Heart left ventricle (tissue), 16 donors: ENCODE measurements at regions not wholly inside any gene's neighbourhood (a gene's known extent, or its start where the extent isn't known, plus 50 kb on each side); places are given as distances from the start of the nearest gene placed in this dataset.

Experiments used
- ATAC-seq, 4 donors: fragments of 200-7000 bp; cut with Tn5 transposase; one replicate each; pipeline ENCODE4 v1.9.1; 2020 to 2022; ENCODE audit warnings: moderate library complexity in 4 of 4, mild to moderate bottlenecking in 3 of 4, moderate number of reproducible peaks in 1 of 4
- DNase-seq, 5 donors: peaks; one replicate each; pipeline ENCODE4 v3.0.0-alpha.2; 2020
- H3K27ac ChIP-seq, 12 donors: fragments of 200-600 bp; sonication (generic) in 4 of 12; one replicate each; pipeline versions ENCODE4 v1.5.0 to v1.8.0; 2016 to 2022; ENCODE audit warnings: mild to moderate bottlenecking in 2 of 12
- H3K27me3 ChIP-seq, 9 donors: fragments of 200-600 bp; sonication (generic) in 2 of 9; one replicate each; pipeline versions ENCODE4 v1.5.1 to v1.8.0; 2016 to 2022; ENCODE audit warnings: mild to moderate bottlenecking in 3 of 9
- H3K36me3 ChIP-seq, 9 donors: fragments of 200-600 bp; sonication (generic) in 2 of 9; one replicate each; pipeline versions ENCODE4 v1.5.0 to v1.8.0; 2018 to 2022; ENCODE audit warnings: mild to moderate bottlenecking in 2 of 9
- H3K4me1 ChIP-seq, 12 donors: fragments of 200-600 bp; sonication (generic) in 4 of 12; one replicate each; pipeline versions ENCODE4 v1.5.0 to v1.8.0; 2016 to 2022; ENCODE audit warnings: mild to moderate bottlenecking in 3 of 12
- H3K4me3 ChIP-seq, 12 donors: fragments of 200-600 bp; sonication (generic) in 4 of 12; one replicate each; pipeline versions ENCODE4 v1.5.0 to v1.8.0; 2017 to 2022; ENCODE audit warnings: mild to moderate bottlenecking in 9 of 12, moderate library complexity in 4 of 12
- H3K9me3 ChIP-seq, 12 donors: fragments of 200-600 bp; sonication (generic) in 4 of 12; one replicate each; pipeline versions ENCODE4 v1.5.0 to v1.8.0; 2016 to 2022; ENCODE audit warnings: mild to moderate bottlenecking in 1 of 12
- POLR2A ChIP-seq, 2 donors: fragments of 450-650 bp; IDR thresholded peaks; one replicate each; pipeline ENCODE4 v1.6.1; 2017; ENCODE audit warnings: antibody characterized with exemption in 2 of 2, mild to moderate bottlenecking in 2 of 2, moderate library complexity in 2 of 2
- WGBS, 4 donors: extraction: QIAGEN DNeasy Blood & Tissue Kit in 2 of 4; methylation state at CpG; one replicate each; pipeline versions ENCODE4 v1.1.5 to v1.1.7; 2013 to 2018; 5-methylcytosine and 5-hydroxymethylcytosine counted together
- intact Hi-C, 10 donors: fragments of 100-400 bp; cut with DNase I; formaldehyde crosslinking; loops; one replicate each; pipeline versions ENCODE4 v1.11.1 to v1.14.2; 2022
- TF ChIP-seq, protein P1 (sequence below), 12 donors: fragments of 200-600 bp; sonication (generic) in 4 of 12; IDR thresholded peaks; one replicate each; pipeline versions ENCODE4 v1.5.0 to v1.8.0; 2018 to 2022; ENCODE audit warnings: antibody characterized with exemption in 12 of 12, mild to moderate bottlenecking in 5 of 12
- donor health status: ischemic (EF 13 %, LVEDD 7.1; RV severe dilation, severe dysfunction).
- donor health status: healthy with polysubstance abuse.
- donor health status: DM: no; HTN: yes; CAD: no.
- donor health status: DM: no; HTN: no; CAD: no.
- donor health status: ischemic (EF 25% LVEDD 6.9; RV normal size, moderate dysfunction).
- donor health status: ischemic (EF 25% LVEDD 5.7; RV mildly dilated, moderate dysfunction).
- donor health status: healthy.
- donor health status: DM: yes; HTN: yes; CAD: no.
- donor health status: ischemic (EF 35%, LVEDD 5.7; RV mildly dilated, moderate dysfunction).
- donor health status: nonischemic (EF 11% LVEDD 7.7; RV severe dilation, severe dysfunction).
- donor health status: DM: yes; HTN: yes; CAD: no.
- donor health status: PGD.
- donor health status: ischemic (EF 29% LVEDD 5.4; RV normal size, mild dysfunction).
- donor health status: nonischemic (EF 23%, LVEDD 6.1; RV moderate dilation, normal function).

DNA sequence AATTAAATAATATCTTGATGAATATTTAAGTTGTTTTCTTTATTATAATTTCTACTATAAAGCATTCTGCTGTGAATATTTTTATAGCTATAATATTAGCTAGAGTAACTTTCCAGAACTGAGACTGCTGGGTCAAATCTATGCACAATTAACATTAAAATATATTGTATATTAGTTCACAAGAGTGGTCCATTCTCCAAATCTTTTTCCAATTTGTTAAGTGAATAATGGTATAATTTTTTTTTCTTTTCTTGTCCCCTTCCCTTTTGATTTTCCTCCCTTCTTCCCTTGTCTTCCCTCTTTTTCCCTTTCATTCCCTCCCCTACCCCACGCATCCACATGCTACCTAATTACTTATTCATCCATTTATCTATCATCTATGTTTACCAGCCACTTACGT is 977.5 kb downstream of the TUSC7 start:
- Histone ChIP-seq H3K27me3 (no peaks in the 10 kb centered on the region), H3K4me3 (no peak overlapping the region), H3K9me3 (no peaks in the 10 kb centered on the region), H3K27ac (no peak overlapping the region), H3K4me1 (no peaks in the 10 kb centered on the region), H3K36me3 (no peaks in the 10 kb centered on the region)
- no peak for DNase-seq
- WGBS, 4 donors = 83 to 93% (median 89%) methylated on average over 2 of the region's 2 CpGs
- ATAC-seq = no peak
- intact Hi-C loops = no loop called here
- TF ChIP-seq, protein P1, sequence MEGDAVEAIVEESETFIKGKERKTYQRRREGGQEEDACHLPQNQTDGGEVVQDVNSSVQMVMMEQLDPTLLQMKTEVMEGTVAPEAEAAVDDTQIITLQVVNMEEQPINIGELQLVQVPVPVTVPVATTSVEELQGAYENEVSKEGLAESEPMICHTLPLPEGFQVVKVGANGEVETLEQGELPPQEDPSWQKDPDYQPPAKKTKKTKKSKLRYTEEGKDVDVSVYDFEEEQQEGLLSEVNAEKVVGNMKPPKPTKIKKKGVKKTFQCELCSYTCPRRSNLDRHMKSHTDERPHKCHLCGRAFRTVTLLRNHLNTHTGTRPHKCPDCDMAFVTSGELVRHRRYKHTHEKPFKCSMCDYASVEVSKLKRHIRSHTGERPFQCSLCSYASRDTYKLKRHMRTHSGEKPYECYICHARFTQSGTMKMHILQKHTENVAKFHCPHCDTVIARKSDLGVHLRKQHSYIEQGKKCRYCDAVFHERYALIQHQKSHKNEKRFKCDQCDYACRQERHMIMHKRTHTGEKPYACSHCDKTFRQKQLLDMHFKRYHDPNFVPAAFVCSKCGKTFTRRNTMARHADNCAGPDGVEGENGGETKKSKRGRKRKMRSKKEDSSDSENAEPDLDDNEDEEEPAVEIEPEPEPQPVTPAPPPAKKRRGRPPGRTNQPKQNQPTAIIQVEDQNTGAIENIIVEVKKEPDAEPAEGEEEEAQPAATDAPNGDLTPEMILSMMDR (IDR thresholded peaks at IDR 0.05) = no peak
- no peak for TF ChIP-seq POLR2A (IDR thresholded peaks at IDR 0.05)

DNA sequence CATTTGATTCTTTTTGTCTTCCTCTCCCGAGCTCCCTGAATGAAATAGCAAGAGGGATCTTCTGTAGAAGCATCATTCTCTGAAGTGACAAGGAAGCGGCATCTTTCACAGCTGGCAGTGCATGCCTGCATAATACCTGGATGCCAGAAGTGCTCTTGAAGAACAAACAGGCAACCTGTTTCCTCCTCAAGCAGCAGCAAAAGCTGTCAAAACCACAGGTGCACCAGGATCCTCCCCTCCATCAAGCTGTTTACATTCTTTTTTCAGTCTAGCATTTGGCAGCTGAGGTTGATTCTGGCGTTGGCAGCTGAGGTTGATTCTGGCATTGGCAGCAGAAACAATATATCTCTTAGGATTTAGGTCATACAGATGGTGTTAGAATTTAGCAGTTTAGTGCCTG is 979.0 kb downstream of the TUSC7 start:
- no peaks in the 10 kb centered on the region for H3K27me3 ChIP-seq
- no peak overlapping the region for H3K4me3 ChIP-seq
- H3K4me1 ChIP-seq = no peaks in the 10 kb centered on the region
- intact Hi-C loops = no loop called here
- H3K27ac ChIP-seq = no peak overlapping the region
- H3K9me3 ChIP-seq = no peaks in the 10 kb centered on the region
- DNase-seq = no peak
- TF ChIP-seq, protein P1 (IDR thresholded peaks at IDR 0.05) = no peak
- no peak for TF ChIP-seq POLR2A (IDR thresholded peaks at IDR 0.05)
- 55 to 67% (median 61%) methylated on average over 3 of the region's 3 CpGs for whole genome bisulfite sequencing, 4 donors
- no peak for ATAC-seq
- no peaks in the 10 kb centered on the region for H3K36me3 ChIP-seq

- TF ChIP-seq, protein P1 (IDR thresholded peaks at IDR 0.05) = no peak
- TF ChIP-seq POLR2A (IDR thresholded peaks at IDR 0.05) = no peak
- Histone ChIP-seq H3K9me3 (no peaks in the 10 kb centered on the region), H3K4me1 (no peaks in the 10 kb centered on the region), H3K36me3 (no peaks in the 10 kb centered on the region), H3K27ac (no peak overlapping the region), H3K4me3 (no peak overlapping the region), H3K27me3 (peaks cover 0 to 4% (median 0%) of the 10 kb centered on the region in 9 donors)
- intact Hi-C loops = no loop called here
- 55 to 66% (median 59%) methylated on average over 1 of the region's 1 CpG for WGBS, 4 donors
- DNase-seq (no peak), ATAC-seq (no peak)
Observed at GRCh38 chr3:117691526-117691925, 981.9 kb downstream of the TUSC7 start.

GRCh38 chr3:117692416-117692995 is 982.9 kb downstream of the TUSC7 start:
- H3K9me3 ChIP-seq = no peaks in the 10 kb centered on the region
- no peak for TF ChIP-seq POLR2A (IDR thresholded peaks at IDR 0.05)
- TF ChIP-seq, protein P1 (IDR thresholded peaks at IDR 0.05) = no peak
- DNase-seq (no peak), ATAC-seq (no peak)
- no peaks in the 10 kb centered on the region for H3K36me3 ChIP-seq
- no peak overlapping the region for H3K27ac ChIP-seq
- intact Hi-C loops = no loop called here
- H3K4me1 ChIP-seq = no peaks in the 10 kb centered on the region
- H3K27me3 ChIP-seq = peaks cover 0 to 9% (median 0%) of the 10 kb centered on the region in 9 donors
- no peak overlapping the region for H3K4me3 ChIP-seq
- WGBS, 4 donors = 69 to 74% (median 70%) methylated on average over 5 of the region's 5 CpGs
